Mesenchymal stem cell (in vitro differentiated cells and primary cell): ENCODE measurements at regions not wholly inside any gene's neighbourhood (a gene's known extent, or its start where the extent isn't known, plus 50 kb on each side); places are given as distances from the start of the nearest gene placed in this dataset.

Experiments
- DNase-seq: peaks from one replicate; pipeline ENCODE4 v3.0.0-alpha.2; 2013
- H2AFZ ChIP-seq: one replicate; pipeline ENCODE4 v1.6.1; 2013; ENCODE audit warnings: low read depth, mild to moderate bottlenecking, control low read depth, inconsistent platforms, low read length, moderate library complexity
- H2AK5ac ChIP-seq: 2 replicates; pipeline ENCODE4 v1.6.1; 2013; ENCODE audit warnings: low read length, moderate library complexity, mild to moderate bottlenecking, inconsistent platforms; ENCODE audit not compliant: severe bottlenecking
- H2BK120ac ChIP-seq: one replicate; pipeline ENCODE4 v1.6.1; 2013; ENCODE audit warnings: low read depth, mild to moderate bottlenecking, inconsistent platforms, low read length, moderate library complexity
- H2BK12ac ChIP-seq, 2 experiments: one replicate each; pipeline ENCODE4 v1.6.1; 2013; ENCODE audit warnings: inconsistent platforms in 2 of 2, low read length in 2 of 2, mild to moderate bottlenecking in 2 of 2, moderate library complexity in 2 of 2, control low read depth in 1 of 2
- H2BK15ac ChIP-seq: one replicate; pipeline ENCODE4 v1.6.1; 2013; ENCODE audit warnings: mild to moderate bottlenecking, low read depth, inconsistent platforms; ENCODE audit not compliant: poor library complexity, severe bottlenecking
- H2BK5ac ChIP-seq: 2 replicates; pipeline ENCODE4 v1.6.1; 2013; ENCODE audit warnings: low read depth, mild to moderate bottlenecking, low read length, control low read depth, inconsistent platforms; ENCODE audit not compliant: poor library complexity, severe bottlenecking
- H3K14ac ChIP-seq, 2 experiments: one replicate each; pipeline ENCODE4 v1.6.1; 2013; ENCODE audit warnings: inconsistent platforms in 2 of 2, low read length in 2 of 2, control low read depth in 1 of 2, mild to moderate bottlenecking in 1 of 2, moderate library complexity in 1 of 2
- H3K18ac ChIP-seq, 2 experiments: one replicate each; pipeline ENCODE4 v1.6.1; 2013; ENCODE audit warnings: inconsistent platforms in 2 of 2, low read length in 2 of 2, control low read depth in 1 of 2, low read depth in 1 of 2, mild to moderate bottlenecking in 1 of 2
- H3K23ac ChIP-seq, 2 experiments: one replicate each; pipeline ENCODE4 v1.6.1; 2013; ENCODE audit warnings: inconsistent platforms in 2 of 2, low read length in 2 of 2, mild to moderate bottlenecking in 2 of 2, moderate library complexity in 2 of 2, control low read depth in 1 of 2
- H3K27ac ChIP-seq: 2 replicates; pipeline ENCODE4 v1.5.1; 2013; ENCODE audit warnings: mild to moderate bottlenecking, moderate library complexity, low read length, control low read depth, inconsistent platforms; ENCODE audit not compliant: poor library complexity, severe bottlenecking
- H3K27me3 ChIP-seq, 2 experiments: 2 replicates each; pipeline versions ENCODE4 v1.6.1 to v1.7.0; 2013; ENCODE audit warnings: low read length in 2 of 2, mild to moderate bottlenecking in 2 of 2, moderate library complexity in 2 of 2, control low read depth in 1 of 2, inconsistent platforms in 1 of 2; ENCODE audit not compliant: control insufficient read depth in 1 of 2, insufficient read depth in 1 of 2
- H3K36me3 ChIP-seq, 2 experiments: 2 replicates each; pipeline versions ENCODE4 v1.6.1 to v1.7.0; 2013; ENCODE audit warnings: low read length in 2 of 2, control low read depth in 1 of 2, inconsistent platforms in 1 of 2, low read depth in 1 of 2, mild to moderate bottlenecking in 1 of 2; ENCODE audit not compliant: insufficient read depth in 2 of 2, control insufficient read depth in 1 of 2
- H3K4ac ChIP-seq, 2 experiments: one replicate each; pipeline ENCODE4 v1.6.1; 2013; ENCODE audit warnings: inconsistent platforms in 2 of 2, low read length in 2 of 2, mild to moderate bottlenecking in 2 of 2, moderate library complexity in 2 of 2, control low read depth in 1 of 2, low read depth in 1 of 2
- H3K4me1 ChIP-seq: 2 replicates; pipeline ENCODE4 v1.6.1; 2013; ENCODE audit warnings: low read depth, low read length, control low read depth; ENCODE audit not compliant: control insufficient read depth, insufficient read depth
- H3K4me2 ChIP-seq: 2 replicates; pipeline ENCODE4 v1.6.1; 2013; ENCODE audit warnings: low read length, mild to moderate bottlenecking, inconsistent platforms; ENCODE audit not compliant: poor library complexity, severe bottlenecking
- H3K4me3 ChIP-seq, 2 experiments: 2 replicates each; pipeline versions ENCODE4 v1.5.1 to v1.7.0; 2013; ENCODE audit warnings: low read length in 2 of 2, mild to moderate bottlenecking in 2 of 2, control low read depth in 1 of 2, low read depth in 1 of 2; ENCODE audit not compliant: insufficient read depth in 1 of 2
- H3K79me1 ChIP-seq: replicated peaks from 2 replicates; pipeline ENCODE4 v1.6.1; 2013; ENCODE audit warnings: mild to moderate bottlenecking, control low read depth, low read length, inconsistent platforms; ENCODE audit not compliant: poor library complexity, severe bottlenecking
- H3K9ac ChIP-seq: 2 replicates; pipeline ENCODE4 v1.7.0; 2013; ENCODE audit warnings: mild to moderate bottlenecking, low read length, moderate library complexity
- H3K9me3 ChIP-seq: 2 replicates; pipeline ENCODE4 v1.7.0; 2013; ENCODE audit warnings: mild to moderate bottlenecking, low read length; ENCODE audit not compliant: control insufficient read depth
- H4K8ac ChIP-seq: one replicate; pipeline ENCODE4 v1.6.1; 2013; ENCODE audit warnings: inconsistent platforms, mild to moderate bottlenecking, low read length, moderate library complexity
- H4K91ac ChIP-seq: one replicate; pipeline ENCODE4 v1.6.1; 2013; ENCODE audit warnings: mild to moderate bottlenecking, low read length, inconsistent platforms
- WGBS: methylation state at CpG from one replicate; pipeline ENCODE4 v1.1.7; 2013; ENCODE audit warnings: mixed read lengths; 5-methylcytosine and 5-hydroxymethylcytosine counted together

GRCh38 chr15:58340176-58340575 lies 91.6 kb upstream of the LIPC start:
- Histone ChIP-seq H3K9me3 (no peaks in the 10 kb centered on the region), H3K23ac (no peak overlapping the region), H2AK5ac (no peak overlapping the region), H3K18ac (no peak overlapping the region), H3K4me2 (no peak overlapping the region), H3K36me3 (no peaks in the 10 kb centered on the region), H3K4me1 (peaks cover 7% of the 10 kb centered on the region), H3K14ac (no peak overlapping the region), H2BK5ac (no peak overlapping the region), H3K4me3 (no peak overlapping the region), H2BK15ac (no peak overlapping the region), H2BK120ac (no peak overlapping the region), H3K27ac (no peak overlapping the region), H3K27me3 (no peaks in the 10 kb centered on the region), H4K8ac (no peak overlapping the region), H3K79me1 (no peaks in the 10 kb centered on the region), H2AFZ (no peak overlapping the region), H4K91ac (no peak overlapping the region), H3K9ac (no peak overlapping the region), H2BK12ac (no peak overlapping the region), H3K4ac (no peak overlapping the region)
- no peak for DNase-seq
- 65% methylated on average over 2 of the region's 3 CpGs for WGBS

GRCh38 chr15:58342508-58342907 lies 89.3 kb upstream of the LIPC start:
- Histone ChIP-seq H3K23ac (no peak overlapping the region), H4K91ac (no peak overlapping the region), H3K4me1 (peaks cover 7% of the 10 kb centered on the region), H2AFZ (no peak overlapping the region), H3K27ac (no peak overlapping the region), H3K4me3 (no peak overlapping the region), H3K4ac (no peak overlapping the region), H2AK5ac (peak overlapping the region; percentile 17), H2BK12ac (peak overlapping the region in 1 of 2 experiments; percentile 18), H3K27me3 (no peaks in the 10 kb centered on the region), H4K8ac (peak overlapping the region; percentile 19), H3K14ac (no peak overlapping the region), H3K79me1 (no peaks in the 10 kb centered on the region), H3K4me2 (no peak overlapping the region), H3K18ac (no peak overlapping the region), H3K9ac (no peak overlapping the region), H2BK120ac (no peak overlapping the region), H2BK15ac (no peak overlapping the region), H3K36me3 (no peaks in the 10 kb centered on the region), H2BK5ac (no peak overlapping the region), H3K9me3 (no peaks in the 10 kb centered on the region)
- DNase-seq, result no peak
- 68% methylated on average over 5 of the region's 6 CpGs for WGBS

GRCh38 chr15:58344213-58345070 lies 87.3 kb upstream of the LIPC start:
- Histone ChIP-seq H3K27ac (no peak overlapping the region), H3K18ac (peak overlapping the region; percentile 19 to 90), H2BK12ac (peak overlapping the region in 1 of 2 experiments; percentile 57), H3K9me3 (no peaks in the 10 kb centered on the region), H2AFZ (no peak overlapping the region), H4K8ac (peak overlapping the region; percentile 69), H3K9ac (no peak overlapping the region), H3K79me1 (no peaks in the 10 kb centered on the region), H2BK120ac (no peak overlapping the region), H2BK15ac (no peak overlapping the region), H3K23ac (no peak overlapping the region), H3K4me2 (no peak overlapping the region), H3K4me3 (no peak overlapping the region), H2AK5ac (peak overlapping the region; percentile 66), H3K4me1 (peaks cover 7% of the 10 kb centered on the region), H3K4ac (peak overlapping the region in 1 of 2 experiments; percentile 41), H2BK5ac (no peak overlapping the region), H3K27me3 (no peaks in the 10 kb centered on the region), H4K91ac (no peak overlapping the region), H3K36me3 (no peaks in the 10 kb centered on the region), H3K14ac (no peak overlapping the region)
- DNase-seq, result peak; percentile 59
- 66% methylated on average over 5 of the region's 5 CpGs for WGBS

- H3K4ac ChIP-seq, result peak overlapping the region in 1 of 2 experiments; percentile 82
- H2BK5ac ChIP-seq, result peak overlapping the region; percentile 10
- H3K4me1 ChIP-seq, result peaks cover 7% of the 10 kb centered on the region
- H3K9me3 ChIP-seq, result no peaks in the 10 kb centered on the region
- H3K4me3 ChIP-seq, result no peak overlapping the region
- H2AK5ac ChIP-seq, result peak overlapping the region; percentile 81
- no peaks in the 10 kb centered on the region for H3K27me3 ChIP-seq
- H2AFZ ChIP-seq, result no peak overlapping the region
- no peak for DNase-seq
- H2BK15ac ChIP-seq, result no peak overlapping the region
- H4K8ac ChIP-seq, result no peak overlapping the region
- H3K9ac ChIP-seq, result no peak overlapping the region
- H3K36me3 ChIP-seq, result no peaks in the 10 kb centered on the region
- peak overlapping the region in 1 of 2 experiments; percentile 48 for H3K18ac ChIP-seq
- H3K23ac ChIP-seq, result no peak overlapping the region
- no peak overlapping the region for H3K4me2 ChIP-seq
- no peak overlapping the region for H2BK120ac ChIP-seq
- H2BK12ac ChIP-seq, result peak overlapping the region in 1 of 2 experiments; percentile 97
- WGBS, result 94% methylated on average over 3 of the region's 3 CpGs
- no peak overlapping the region for H4K91ac ChIP-seq
- peak overlapping the region; percentile 31 for H3K27ac ChIP-seq
- H3K14ac ChIP-seq, result peak overlapping the region in 1 of 2 experiments; percentile 65
- H3K79me1 ChIP-seq, result no peaks in the 10 kb centered on the region
Observed at GRCh38 chr15:58346361-58346760, 85.4 kb upstream of the LIPC start.
